NB4 (cell line): ENCODE measurements at regions not wholly inside any gene's neighbourhood (a gene's known extent, or its start where the extent isn't known, plus 50 kb on each side); places are given as distances from the start of the nearest gene placed in this dataset.

Experiments
- CTCF ChIP-seq: IDR thresholded peaks from one replicate; pipeline ENCODE4 v1.5.1; 2012; ENCODE audit warnings: low read depth, low read length
- POLR2A ChIP-seq: IDR thresholded peaks from 2 replicates; pipeline ENCODE4 v1.6.1; 2011; ENCODE audit warnings: mild to moderate bottlenecking; ENCODE audit not compliant: insufficient read length; ENCODE audit errors: extremely low read depth

- TF ChIP-seq CTCF (no peak), POLR2A (no peak)
These were observed 131.8 kb upstream of the C14orf180 start for GRCh38 chr14:104447750-104448149.
